ENCODE measurements at regions not wholly inside any gene's neighbourhood (a gene's known extent, or its start where the extent isn't known, plus 50 kb on each side); places are given as distances from the start of the nearest gene placed in this dataset.

DNA sequence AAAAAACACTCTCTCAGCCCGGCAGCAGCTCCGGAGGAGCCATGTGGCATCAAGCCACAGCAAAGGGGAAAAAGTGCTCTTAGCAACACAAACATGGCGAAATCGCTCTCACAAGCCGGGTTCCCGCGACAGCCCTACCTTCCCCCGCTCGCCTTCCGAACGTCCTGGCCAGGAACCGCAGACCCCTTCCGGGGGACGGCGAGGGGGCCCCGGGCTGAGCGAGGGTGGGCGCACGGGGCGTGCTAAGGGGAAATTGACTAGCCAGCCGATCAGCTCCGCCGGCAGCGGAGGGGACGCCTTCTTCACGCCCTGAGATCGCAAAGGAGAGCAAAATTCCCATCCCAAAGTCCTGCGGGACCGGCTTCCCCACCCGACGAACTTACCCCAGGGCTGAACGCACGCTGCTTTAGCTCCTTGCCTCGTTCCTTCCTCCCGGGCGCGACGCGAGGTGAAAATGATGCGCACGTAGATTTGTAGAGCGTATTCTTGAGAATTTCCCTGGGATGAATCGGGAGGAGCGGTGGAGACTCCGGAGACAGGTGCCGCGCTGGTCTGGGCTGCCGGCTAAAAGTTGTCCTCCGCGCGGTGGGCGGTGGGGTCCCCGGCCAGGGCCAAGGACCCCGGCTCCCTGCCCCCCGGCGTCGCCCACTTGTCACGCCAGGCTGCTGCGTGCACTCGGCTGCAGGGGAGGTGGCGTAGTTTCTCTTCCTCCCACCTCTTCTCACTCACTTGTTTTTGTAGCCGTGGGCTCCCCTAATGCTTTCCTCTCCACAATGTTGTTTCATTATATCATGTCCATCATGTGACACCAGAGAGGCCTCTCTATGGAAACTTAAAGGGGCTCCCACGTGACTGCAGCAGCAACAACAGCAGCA is 220.1 kb upstream of the MKLN1 start:
- TF ChIP-seq POLR2A (IDR thresholded peaks at IDR 0.05): peak; percentile 80 to 88
- TF ChIP-seq, protein P1, sequence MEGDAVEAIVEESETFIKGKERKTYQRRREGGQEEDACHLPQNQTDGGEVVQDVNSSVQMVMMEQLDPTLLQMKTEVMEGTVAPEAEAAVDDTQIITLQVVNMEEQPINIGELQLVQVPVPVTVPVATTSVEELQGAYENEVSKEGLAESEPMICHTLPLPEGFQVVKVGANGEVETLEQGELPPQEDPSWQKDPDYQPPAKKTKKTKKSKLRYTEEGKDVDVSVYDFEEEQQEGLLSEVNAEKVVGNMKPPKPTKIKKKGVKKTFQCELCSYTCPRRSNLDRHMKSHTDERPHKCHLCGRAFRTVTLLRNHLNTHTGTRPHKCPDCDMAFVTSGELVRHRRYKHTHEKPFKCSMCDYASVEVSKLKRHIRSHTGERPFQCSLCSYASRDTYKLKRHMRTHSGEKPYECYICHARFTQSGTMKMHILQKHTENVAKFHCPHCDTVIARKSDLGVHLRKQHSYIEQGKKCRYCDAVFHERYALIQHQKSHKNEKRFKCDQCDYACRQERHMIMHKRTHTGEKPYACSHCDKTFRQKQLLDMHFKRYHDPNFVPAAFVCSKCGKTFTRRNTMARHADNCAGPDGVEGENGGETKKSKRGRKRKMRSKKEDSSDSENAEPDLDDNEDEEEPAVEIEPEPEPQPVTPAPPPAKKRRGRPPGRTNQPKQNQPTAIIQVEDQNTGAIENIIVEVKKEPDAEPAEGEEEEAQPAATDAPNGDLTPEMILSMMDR (IDR thresholded peaks at IDR 0.05): peak in 1 of 6 experiments; percentile 7
- H3K27me3 ChIP-seq: no peaks in the 10 kb centered on the region
- H3K9me3 ChIP-seq: no peaks in the 10 kb centered on the region
- no peaks in the 10 kb centered on the region for H3K36me3 ChIP-seq
- peak; percentile 70 to 95 (median 95) for DNase-seq
- peak overlapping the region; percentile 96 to 99 (median 98) for H3K27ac ChIP-seq
- H3K4me3 ChIP-seq: peak overlapping the region; percentile 66 to 94 (median 81)
- peaks cover 0 to 42% (median 25%) of the 10 kb centered on the region in 4 donors for H3K4me1 ChIP-seq

DNA sequence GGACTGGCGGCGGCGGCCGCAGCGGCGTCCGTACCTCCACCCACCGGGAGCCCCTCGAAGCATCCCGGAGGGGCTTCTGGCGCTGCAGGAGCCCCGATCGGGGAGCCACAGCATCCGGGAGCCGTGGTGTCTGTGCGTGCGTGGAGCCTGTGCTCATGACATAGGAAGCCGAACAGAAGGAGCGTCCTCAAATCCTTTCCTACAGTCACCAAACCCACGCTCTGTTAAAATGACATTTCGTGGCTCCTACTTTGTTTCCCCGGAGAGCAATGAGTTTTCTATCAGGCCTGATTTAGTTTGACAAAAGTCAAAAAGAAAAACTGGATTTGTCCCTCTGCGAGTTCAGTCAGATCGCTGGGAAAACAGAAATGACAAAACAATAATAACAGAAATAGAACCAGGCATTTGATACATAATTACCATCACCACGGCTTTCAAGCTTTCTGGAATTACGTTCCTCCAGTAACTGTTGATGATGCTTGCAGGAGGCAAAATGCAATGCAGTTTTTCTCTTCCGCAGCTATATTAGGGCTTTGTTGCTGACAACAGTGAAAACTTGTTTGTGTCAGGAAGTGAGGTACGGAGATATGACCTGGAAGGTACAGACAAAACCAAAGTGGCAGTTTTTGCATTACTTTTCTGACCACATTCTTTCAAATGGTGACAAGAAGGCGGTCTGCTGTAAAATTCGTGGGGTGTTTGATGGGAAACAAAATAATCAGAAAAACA is 219.3 kb upstream of the MKLN1 start:
- DNase-seq: peak in 1 of 3 donors; percentile 67

DNA sequence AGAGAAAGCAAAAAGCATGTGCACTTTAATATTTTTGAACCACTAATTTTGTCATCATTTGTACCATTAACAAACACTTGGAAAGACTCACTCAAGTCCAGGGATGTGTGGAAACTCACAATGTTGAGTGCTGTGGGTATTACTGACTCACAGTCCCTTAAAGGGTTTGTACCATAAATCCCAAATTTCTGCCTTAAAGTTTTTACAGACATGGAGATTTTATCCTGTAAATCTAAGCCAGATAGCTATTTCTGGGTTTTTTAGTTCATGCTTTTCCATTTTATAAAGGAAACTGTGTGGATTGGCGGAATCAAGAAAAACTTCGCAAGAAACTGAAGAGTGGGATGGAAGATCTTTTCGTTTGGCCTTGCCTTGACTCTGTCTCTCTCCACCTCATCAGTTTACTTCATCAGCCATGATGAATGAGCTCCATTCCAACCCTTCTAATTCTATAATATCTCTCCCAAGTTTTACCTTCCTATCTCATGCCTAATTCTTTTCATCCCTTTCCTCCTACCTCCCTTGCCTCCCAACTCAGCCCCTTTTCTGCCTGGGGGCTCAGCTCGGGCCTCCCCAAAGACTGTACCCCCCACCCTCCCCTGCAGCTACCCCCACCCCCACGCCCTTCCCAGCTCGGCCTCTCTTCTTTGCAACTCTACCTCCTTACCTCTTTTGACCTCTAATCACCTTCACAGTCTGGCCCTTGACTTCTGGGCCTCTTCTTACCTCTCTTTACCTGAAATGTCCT is 218.5 kb upstream of the MKLN1 start:
- Histone ChIP-seq H3K9me3 (no peaks in the 10 kb centered on the region), H3K27me3 (no peaks in the 10 kb centered on the region), H3K4me3 (peak overlapping the region; percentile 40 to 84 (median 72)), H3K27ac (peak overlapping the region; percentile 96 to 99 (median 98)), H3K4me1 (peaks cover 0 to 29% (median 17%) of the 10 kb centered on the region in 4 donors), H3K36me3 (no peaks in the 10 kb centered on the region)
- TF ChIP-seq, protein P1 (IDR thresholded peaks at IDR 0.05): no peak
- TF ChIP-seq POLR2A (IDR thresholded peaks at IDR 0.05): no peak
- no peak for DNase-seq

More for the DNA sequence above, 219.3 kb upstream of the MKLN1 start:
- Histone ChIP-seq H3K36me3 (no peaks in the 10 kb centered on the region), H3K27ac (peak overlapping the region; percentile 96 to 99 (median 98)), H3K4me1 (peaks cover 0 to 36% (median 21%) of the 10 kb centered on the region in 4 donors), H3K4me3 (peak overlapping the region; percentile 66 to 94 (median 81)), H3K27me3 (no peaks in the 10 kb centered on the region), H3K9me3 (no peaks in the 10 kb centered on the region)
- TF ChIP-seq, protein P1 (IDR thresholded peaks at IDR 0.05): peak in 1 of 6 experiments; percentile 0
- no peak for TF ChIP-seq POLR2A (IDR thresholded peaks at IDR 0.05)

DNA sequence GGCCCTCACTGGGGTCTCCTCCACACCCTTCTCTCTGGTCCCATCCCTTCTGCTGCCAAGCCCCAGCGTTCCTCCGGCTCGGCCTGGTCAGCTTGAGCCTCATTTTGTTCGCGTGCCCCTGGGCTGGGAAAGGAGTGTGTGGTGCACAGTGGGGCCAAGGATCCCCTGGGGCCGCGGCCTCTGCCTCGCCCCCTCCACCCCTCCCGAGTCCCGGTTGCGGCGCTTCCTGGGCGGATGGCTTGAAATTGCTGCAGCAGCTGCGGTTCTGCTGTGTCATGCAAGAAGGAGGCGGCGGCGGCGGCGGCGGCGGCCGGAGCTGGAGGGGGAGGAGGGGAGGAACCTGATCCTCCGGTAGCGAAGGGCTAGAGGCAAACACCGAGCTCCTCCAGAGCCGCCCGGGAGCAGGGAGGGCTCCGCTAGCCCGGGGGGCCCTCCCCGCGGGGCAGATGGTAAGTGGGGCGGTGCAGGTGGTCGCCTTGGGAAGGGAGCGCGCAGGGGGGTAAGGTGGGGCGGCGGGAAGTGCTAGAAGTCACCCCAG is 217.8 kb upstream of the MKLN1 start:
- no peaks in the 10 kb centered on the region for H3K36me3 ChIP-seq
- peaks cover 0 to 29% (median 17%) of the 10 kb centered on the region in 4 donors for H3K4me1 ChIP-seq
- H3K27me3 ChIP-seq: no peaks in the 10 kb centered on the region
- peak overlapping the region; percentile 40 to 84 (median 72) for H3K4me3 ChIP-seq
- peak overlapping the region; percentile 96 to 99 (median 98) for H3K27ac ChIP-seq
- peak; percentile 85 to 92 (median 88) for DNase-seq
- H3K9me3 ChIP-seq: no peaks in the 10 kb centered on the region
- TF ChIP-seq POLR2A (IDR thresholded peaks at IDR 0.05): peak in 1 of 2 donors; percentile 32
- TF ChIP-seq, protein P1 (IDR thresholded peaks at IDR 0.05): no peak

Data from Peyer's patch (tissue), 4 donors.